K562 (cell line): ENCODE measurements at regions not wholly inside any gene's neighbourhood (a gene's known extent, or its start where the extent isn't known, plus 50 kb on each side); places are given as distances from the start of the nearest gene placed in this dataset.

Experiments
- ATAC-seq: fragments of 200-7000 bp; cut with Tn5 transposase; 3 replicates; pipeline ENCODE4 v1.9.1; 2020; ENCODE audit warnings: moderate library complexity
- BruUV-seq: library from RNA; stranded (reverse); fragments of 400-500 nt; replicated peaks from 2 replicates; lab custom pipeline; 2021; lab: Mats Ljungman, UMichigan
- CTCF ChIA-PET: fragments of 300-600 bp; formaldehyde crosslinking; extraction: SDS; loops from one replicate; lab custom pipeline; 2021; ENCODE audit warnings: low intra/inter-chr PET ratio; lab: Yijun Ruan, JAX
- POLR2A ChIA-PET: fragments of 300-600, 350-650 bp; sonication (Branson Sonifier 250); formaldehyde crosslinking; extraction: SDS; loops from one replicate; lab custom pipeline; 2021; ENCODE audit warnings: antibody characterized with exemption, inconsistent platforms; lab: Yijun Ruan, JAX
- DNase-seq, 4 experiments: peaks; one replicate each; pipeline versions ENCODE4 v3.0.0 to v3.0.0-alpha.2; 2011 to 2018; ENCODE audit warnings: low spot score in 3 of 4, mixed read lengths in 3 of 4; ENCODE audit errors: extremely low read depth in 1 of 4
- FAIRE-seq: peaks from 2 replicates; lab custom pipeline; 2011; peaks lifted over from hg19 to GRCh38; lab: Jason Lieb, UNC
- H2AFZ ChIP-seq: 2 replicates; pipeline ENCODE4 v1.6.0; 2011; ENCODE audit warnings: low read depth, low read length, control low read depth, inconsistent platforms
- H3K27ac ChIP-seq: fragments of 200-600 bp; 3 replicates; pipeline ENCODE4 v1.8.0; 2011; ENCODE audit warnings: low read depth, mild to moderate bottlenecking, control low read depth, inconsistent platforms, low read length, moderate library complexity, mixed read lengths; ENCODE audit errors: extremely low read depth
- H3K27me3 ChIP-seq, 2 experiments: fragments of 300-600 bp in 1 of 2; 2 replicates in 1 of 2; 3 replicates in 1 of 2; pipeline versions ENCODE4 v1.6.0 to v1.8.0; 2011; ENCODE audit warnings: inconsistent platforms in 2 of 2, low read length in 2 of 2, mild to moderate bottlenecking in 1 of 2, mixed read lengths in 1 of 2, moderate library complexity in 1 of 2; ENCODE audit not compliant: control insufficient read depth in 2 of 2, insufficient read depth in 2 of 2
- H3K36me3 ChIP-seq: fragments of 300-600 bp; 3 replicates; pipeline ENCODE4 v1.8.0; 2011; ENCODE audit warnings: mild to moderate bottlenecking, low read length, inconsistent platforms; ENCODE audit not compliant: control insufficient read depth, insufficient read depth
- H3K4me1 ChIP-seq, 2 experiments: fragments of 200-600 bp in 1 of 2; replicated peaks in 1 of 2; 2 replicates in 1 of 2; 3 replicates in 1 of 2; pipeline versions ENCODE4 v1.5.1 to v1.8.0; 2011; ENCODE audit warnings: inconsistent platforms in 2 of 2, low read length in 2 of 2, mild to moderate bottlenecking in 1 of 2, mixed read lengths in 1 of 2, moderate library complexity in 1 of 2; ENCODE audit not compliant: control insufficient read depth in 2 of 2, insufficient read depth in 2 of 2
- H3K4me2 ChIP-seq: 2 replicates; pipeline ENCODE4 v1.6.1; 2011; ENCODE audit warnings: low read length, control low read depth, inconsistent platforms, mixed read lengths; ENCODE audit not compliant: insufficient read depth
- H3K4me3 ChIP-seq: fragments of 200-600 bp; sonication (generic), shearing (Covaris generic); 2 replicates; pipeline ENCODE4 v1.5.1; 2016; ENCODE audit warnings: control low read depth, inconsistent platforms
- H3K79me2 ChIP-seq: fragments of 200-600 bp; 3 replicates; pipeline ENCODE4 v1.8.0; 2011; ENCODE audit warnings: low read length, inconsistent platforms; ENCODE audit not compliant: control insufficient read depth, insufficient read depth
- H3K9ac ChIP-seq, 2 experiments: 2 replicates each; pipeline versions ENCODE4 v1.6.0 to v1.6.1; 2011; ENCODE audit warnings: low read depth in 2 of 2, low read length in 2 of 2, control low read depth in 1 of 2, inconsistent platforms in 1 of 2, mild to moderate bottlenecking in 1 of 2, mixed read lengths in 1 of 2; ENCODE audit not compliant: insufficient read depth in 1 of 2
- H3K9me1 ChIP-seq: one replicate; pipeline ENCODE4 v1.6.0; 2011; ENCODE audit warnings: inconsistent platforms, mild to moderate bottlenecking, low read length, moderate library complexity; ENCODE audit not compliant: control insufficient read depth, insufficient read depth
- H3K9me3 ChIP-seq: replicated peaks from 2 replicates; pipeline ENCODE4 v1.5.1; 2011; ENCODE audit warnings: low read depth, low read length, inconsistent platforms; ENCODE audit not compliant: control insufficient read depth, insufficient read depth
- H4K20me1 ChIP-seq: replicated peaks from 2 replicates; pipeline ENCODE4 v1.6.1; 2011; ENCODE audit warnings: low read length, inconsistent platforms, mixed read lengths; ENCODE audit not compliant: control insufficient read depth, insufficient read depth
- HMG20A ChIP-seq: fragments of 450-650 bp; formaldehyde crosslinking; conservative IDR thresholded peaks from 2 replicates; pipeline ENCODE4 v1.4.0; 2020; ENCODE audit warnings: mild to moderate bottlenecking, mixed read lengths
- NCOR1 ChIP-seq: fragments of 450-650 bp; IDR thresholded peaks from 2 replicates; pipeline ENCODE4 v1.6.1; 2016; ENCODE audit warnings: mild to moderate bottlenecking, moderate library complexity
- TEAD2 ChIP-seq: fragments of 450-650 bp; IDR thresholded peaks from 2 replicates; pipeline ENCODE4 v1.6.1; 2016; ENCODE audit warnings: missing genetic modification characterization, control low read depth, missing compliant biosample characterization
- TFE3 ChIP-seq: fragments of 450-650 bp; formaldehyde crosslinking; IDR thresholded peaks from 2 replicates; pipeline ENCODE4 v1.4.0; 2020; ENCODE audit warnings: mild to moderate bottlenecking, mixed read lengths
- WGBS: fragments of 100-300 bp; shearing (Covaris generic); methylation state at CpG from one replicate; pipeline ENCODE4 v1.1.6; 2016; ENCODE audit warnings: low coverage, mixed read lengths; ENCODE audit not compliant: insufficient coverage; ENCODE audit errors: missing lambda C conversion rate; 5-methylcytosine and 5-hydroxymethylcytosine counted together
- in situ Hi-C: fragments of 300-500 bp; cut with MboI; formaldehyde crosslinking; loops from 4 replicates; pipeline ENCODE4 v1.15.0; 2018; ENCODE audit warnings: inconsistent platforms, mixed read lengths
- intact Hi-C: fragments of 100-400 bp; cut with micrococcal nuclease; formaldehyde crosslinking; loops from 2 replicates; pipeline ENCODE4 v1.14.2; 2022
- TF ChIP-seq, protein P1 (sequence below): fragments of 450-650 bp; formaldehyde crosslinking; IDR thresholded peaks from 2 replicates; pipeline ENCODE4 v1.4.0; 2020; ENCODE audit warnings: mild to moderate bottlenecking
- TF ChIP-seq, protein P2 (sequence below): fragments of 250-450 bp; sonication (Bioruptor Pico); IDR thresholded peaks from 2 replicates; pipeline ENCODE4 v1.4.0; 2020; ENCODE audit warnings: mild to moderate bottlenecking
- TF ChIP-seq, protein P3 (sequence below): fragments of 250-450 bp; sonication (Bioruptor Pico); IDR thresholded peaks from 2 replicates; pipeline ENCODE4 v1.8.0; 2021; ENCODE audit warnings: mild to moderate bottlenecking, moderate library complexity

DNA sequence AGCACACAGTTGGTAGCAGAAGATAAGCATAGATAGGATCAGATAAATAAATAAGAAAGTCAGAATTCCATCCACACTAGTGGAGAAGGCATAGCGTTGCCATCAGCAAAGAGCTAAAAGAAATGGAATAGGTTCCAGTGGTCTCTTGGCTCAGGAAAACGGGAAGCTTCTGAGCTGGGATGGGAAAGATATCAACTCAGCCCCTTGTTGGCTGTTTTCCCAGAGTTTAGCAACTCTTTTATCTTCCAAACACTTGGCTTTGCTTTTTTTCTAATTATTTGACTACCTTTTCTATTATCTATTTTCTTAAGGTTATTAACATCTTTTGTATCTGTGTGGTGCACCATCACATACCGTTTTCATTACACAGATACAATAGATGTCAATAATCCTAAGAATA, 445.7 kb upstream of the TRPC7 start:
- WGBS: 0% methylated on average over 3 of the region's 3 CpGs
- CTCF ChIA-PET: no interaction called here
- H3K4me3 ChIP-seq: no peak overlapping the region
- no peak overlapping the region for H3K9ac ChIP-seq
- H3K79me2 ChIP-seq: no peaks in the 10 kb centered on the region
- no peak overlapping the region for H2AFZ ChIP-seq
- no peak overlapping the region for H3K27ac ChIP-seq
- no peaks in the 10 kb centered on the region for H3K27me3 ChIP-seq
- H4K20me1 ChIP-seq: no peaks in the 10 kb centered on the region; the same call in 1 of the 2 replicates
- no peaks in the 10 kb centered on the region for H3K9me3 ChIP-seq
- no peaks in the 10 kb centered on the region for H3K36me3 ChIP-seq
- intact Hi-C loops: no loop called here
- POLR2A ChIA-PET: no interaction called here
- no peak for ATAC-seq
- no peaks in the 10 kb centered on the region for H3K4me1 ChIP-seq
- FAIRE-seq: no peak
- TF ChIP-seq, protein P1, sequence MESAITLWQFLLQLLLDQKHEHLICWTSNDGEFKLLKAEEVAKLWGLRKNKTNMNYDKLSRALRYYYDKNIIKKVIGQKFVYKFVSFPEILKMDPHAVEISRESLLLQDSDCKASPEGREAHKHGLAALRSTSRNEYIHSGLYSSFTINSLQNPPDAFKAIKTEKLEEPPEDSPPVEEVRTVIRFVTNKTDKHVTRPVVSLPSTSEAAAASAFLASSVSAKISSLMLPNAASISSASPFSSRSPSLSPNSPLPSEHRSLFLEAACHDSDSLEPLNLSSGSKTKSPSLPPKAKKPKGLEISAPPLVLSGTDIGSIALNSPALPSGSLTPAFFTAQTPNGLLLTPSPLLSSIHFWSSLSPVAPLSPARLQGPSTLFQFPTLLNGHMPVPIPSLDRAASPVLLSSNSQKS (CRISPR knock-in tag): no peak
- TF ChIP-seq, protein P2, sequence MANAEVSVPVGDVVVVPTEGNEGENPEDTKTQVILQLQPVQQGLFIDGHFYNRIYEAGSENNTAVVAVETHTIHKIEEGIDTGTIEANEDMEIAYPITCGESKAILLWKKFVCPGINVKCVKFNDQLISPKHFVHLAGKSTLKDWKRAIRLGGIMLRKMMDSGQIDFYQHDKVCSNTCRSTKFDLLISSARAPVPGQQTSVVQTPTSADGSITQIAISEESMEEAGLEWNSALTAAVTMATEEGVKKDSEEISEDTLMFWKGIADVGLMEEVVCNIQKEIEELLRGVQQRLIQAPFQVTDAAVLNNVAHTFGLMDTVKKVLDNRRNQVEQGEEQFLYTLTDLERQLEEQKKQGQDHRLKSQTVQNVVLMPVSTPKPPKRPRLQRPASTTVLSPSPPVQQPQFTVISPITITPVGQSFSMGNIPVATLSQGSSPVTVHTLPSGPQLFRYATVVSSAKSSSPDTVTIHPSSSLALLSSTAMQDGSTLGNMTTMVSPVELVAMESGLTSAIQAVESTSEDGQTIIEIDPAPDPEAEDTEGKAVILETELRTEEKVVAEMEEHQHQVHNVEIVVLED (CRISPR knock-in tag): no peak
- TF ChIP-seq NCOR1 (no peak), TEAD2 (tag) (no peak), HMG20A (CRISPR knock-in tag) (no peak), TFE3 (CRISPR knock-in tag) (no peak)
- TF ChIP-seq, protein P3, sequence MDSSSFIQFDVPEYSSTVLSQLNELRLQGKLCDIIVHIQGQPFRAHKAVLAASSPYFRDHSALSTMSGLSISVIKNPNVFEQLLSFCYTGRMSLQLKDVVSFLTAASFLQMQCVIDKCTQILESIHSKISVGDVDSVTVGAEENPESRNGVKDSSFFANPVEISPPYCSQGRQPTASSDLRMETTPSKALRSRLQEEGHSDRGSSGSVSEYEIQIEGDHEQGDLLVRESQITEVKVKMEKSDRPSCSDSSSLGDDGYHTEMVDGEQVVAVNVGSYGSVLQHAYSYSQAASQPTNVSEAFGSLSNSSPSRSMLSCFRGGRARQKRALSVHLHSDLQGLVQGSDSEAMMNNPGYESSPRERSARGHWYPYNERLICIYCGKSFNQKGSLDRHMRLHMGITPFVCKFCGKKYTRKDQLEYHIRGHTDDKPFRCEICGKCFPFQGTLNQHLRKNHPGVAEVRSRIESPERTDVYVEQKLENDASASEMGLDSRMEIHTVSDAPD (CRISPR knock-in tag): no peak
- no peak for DNase-seq
- H3K4me2 ChIP-seq: no peak overlapping the region
- H3K9me1 ChIP-seq: no peaks in the 10 kb centered on the region
- in situ Hi-C loops: no loop called here
- no TSS peak for BruUV-seq
